HG02885 (cell line): ENCODE measurements at regions not wholly inside any gene's neighbourhood (a gene's known extent, or its start where the extent isn't known, plus 50 kb on each side); places are given as distances from the start of the nearest gene placed in this dataset.

Experiments
- ATAC-seq: cut with Tn5 transposase; IDR thresholded peaks from one replicate; pipeline ENCODE4 v1.9.1; 2021; ENCODE audit warnings: mild to moderate bottlenecking; ENCODE audit not compliant: unreplicated experiment, poor library complexity

- no peak for ATAC-seq
Observed at GRCh38 chr4:32042486-32043247, 1322.5 kb downstream of the PCDH7 start.

- ATAC-seq = no peak
Observed at GRCh38 chr4:32043248-32043633, 1323.1 kb downstream of the PCDH7 start.

GRCh38 chr4:32061916-32062315, 1341.7 kb downstream of the PCDH7 start:
- no peak for ATAC-seq

- no peak for ATAC-seq
Observed at GRCh38 chr4:32073542-32073941, 1353.4 kb downstream of the PCDH7 start.

- ATAC-seq = no peak
Observed at GRCh38 chr4:32087211-32087610, 1367.0 kb downstream of the PCDH7 start.

- no peak for ATAC-seq
Observed at GRCh38 chr4:32094987-32095386, 1374.8 kb downstream of the PCDH7 start.

GRCh38 chr4:32102896-32103295, 1382.7 kb downstream of the PCDH7 start:
- ATAC-seq = no peak

GRCh38 chr4:32106767-32107166, 1386.6 kb downstream of the PCDH7 start:
- ATAC-seq = no peak

GRCh38 chr4:32112891-32113290, 1392.7 kb downstream of the PCDH7 start:
- no peak for ATAC-seq

GRCh38 chr4:32117693-32118092, 1397.5 kb downstream of the PCDH7 start:
- ATAC-seq = no peak

GRCh38 chr4:32119907-32120306, 1399.7 kb downstream of the PCDH7 start:
- no peak for ATAC-seq

- no peak for ATAC-seq
Observed at GRCh38 chr4:32128549-32128948, 1408.4 kb downstream of the PCDH7 start.

- no peak for ATAC-seq
Observed at GRCh38 chr4:32129967-32130366, 1409.8 kb downstream of the PCDH7 start.

- no peak for ATAC-seq
Observed at GRCh38 chr4:32133141-32133540, 1413.0 kb downstream of the PCDH7 start.

- no peak for ATAC-seq
Observed at GRCh38 chr4:32133734-32134133, 1413.6 kb downstream of the PCDH7 start.

- ATAC-seq = no peak
Observed at GRCh38 chr4:32135642-32136041, 1415.5 kb downstream of the PCDH7 start.

- ATAC-seq = no peak
Observed at GRCh38 chr4:32136081-32136787, 1416.1 kb downstream of the PCDH7 start.

- ATAC-seq = no peak
Observed at GRCh38 chr4:32140636-32141035, 1420.5 kb downstream of the PCDH7 start.

- ATAC-seq = no peak
Observed at GRCh38 chr4:32142075-32142474, 1421.9 kb downstream of the PCDH7 start.

GRCh38 chr4:32145987-32146386, 1425.8 kb downstream of the PCDH7 start:
- ATAC-seq = no peak

GRCh38 chr4:32147446-32148085, 1427.4 kb downstream of the PCDH7 start:
- no peak for ATAC-seq
